GM23338 (cell line): ENCODE measurements at regions not wholly inside any gene's neighbourhood (a gene's known extent, or its start where the extent isn't known, plus 50 kb on each side); places are given as distances from the start of the nearest gene placed in this dataset.

ENCODE experiments used
- ATAC-seq: fragments of 200-7000 bp; cut with Tn5 transposase; 3 replicates; pipeline ENCODE4 v1.9.1; 2020
- DNase-seq: peaks from one replicate; pipeline ENCODE4 v3.0.0-alpha.2; 2015; ENCODE audit warnings: low spot score
- H2AFZ ChIP-seq: fragments of 200-600 bp; sonication (generic); 2 replicates; pipeline ENCODE4 v1.8.0; 2016; ENCODE audit warnings: antibody characterized with exemption, mild to moderate bottlenecking, moderate library complexity
- H3F3A ChIP-seq: fragments of 200-600 bp; sonication (generic); replicated peaks from 2 replicates; pipeline ENCODE4 v1.8.0; 2017; ENCODE audit warnings: antibody characterized with exemption, mixed run types, low read depth
- H3K27ac ChIP-seq: fragments of 200-600 bp; sonication (generic); 2 replicates; pipeline ENCODE4 v1.6.1; 2016; ENCODE audit warnings: low read depth
- H3K27me3 ChIP-seq: fragments of 200-600 bp; sonication (generic); 2 replicates; pipeline ENCODE4 v1.8.0; 2016; ENCODE audit warnings: mild to moderate bottlenecking, mixed run types, moderate library complexity; ENCODE audit not compliant: insufficient read depth
- H3K36me3 ChIP-seq: fragments of 200-600 bp; sonication (generic); 2 replicates; pipeline ENCODE4 v1.8.0; 2016; ENCODE audit warnings: mild to moderate bottlenecking; ENCODE audit not compliant: insufficient read depth
- H3K4me1 ChIP-seq: fragments of 200-600 bp; sonication (generic); 2 replicates; pipeline ENCODE4 v1.8.0; 2016; ENCODE audit warnings: mild to moderate bottlenecking, moderate library complexity; ENCODE audit not compliant: insufficient read depth
- H3K4me2 ChIP-seq: fragments of 200-600 bp; sonication (generic); 2 replicates; pipeline ENCODE4 v1.7.1; 2017; ENCODE audit warnings: mixed run types
- H3K4me3 ChIP-seq: fragments of 200-600 bp; sonication (generic); 2 replicates; pipeline ENCODE4 v1.6.1; 2016; ENCODE audit warnings: mixed run types
- H3K79me2 ChIP-seq: fragments of 200-600 bp; sonication (generic); replicated peaks from 2 replicates; pipeline ENCODE4 v1.8.0; 2017; ENCODE audit warnings: mild to moderate bottlenecking; ENCODE audit not compliant: insufficient read depth
- H3K9me2 ChIP-seq: fragments of 200-600 bp; sonication (generic); 2 replicates; pipeline ENCODE4 v1.8.0; 2017; ENCODE audit not compliant: insufficient read depth
- H4K20me1 ChIP-seq: fragments of 200-600 bp; sonication (generic); replicated peaks from 2 replicates; pipeline ENCODE4 v1.8.0; 2017; ENCODE audit warnings: mild to moderate bottlenecking; ENCODE audit not compliant: insufficient read depth
- H3K27ac Mint-ChIP-seq: 2 replicates; pipeline ENCODE4 v1.8.0; 2020; ENCODE audit warnings: inconsistent platforms, mild to moderate bottlenecking, moderate library complexity, mixed read lengths
- H3K27me3 Mint-ChIP-seq: 3 replicates; pipeline ENCODE4 v1.8.0; 2022; ENCODE audit warnings: low read depth, mild to moderate bottlenecking, moderate library complexity, mixed read lengths, inconsistent platforms; ENCODE audit not compliant: insufficient read depth, poor library complexity
- H3K36me3 Mint-ChIP-seq: 3 replicates; pipeline ENCODE4 v1.8.0; 2021; ENCODE audit warnings: low read depth, mild to moderate bottlenecking, inconsistent platforms, moderate library complexity, mixed read lengths
- H3K4me1 Mint-ChIP-seq: 3 replicates; pipeline ENCODE4 v1.8.0; 2020; ENCODE audit warnings: mild to moderate bottlenecking, inconsistent platforms, mixed read lengths
- H3K4me3 Mint-ChIP-seq: 3 replicates; pipeline ENCODE4 v1.8.0; 2021; ENCODE audit warnings: moderate library complexity, mild to moderate bottlenecking, inconsistent platforms, mixed read lengths
- H3K9me3 Mint-ChIP-seq: 3 replicates; pipeline ENCODE4 v1.8.0; 2020; ENCODE audit warnings: moderate library complexity, mild to moderate bottlenecking, inconsistent platforms, mixed read lengths
- CREB1 ChIP-seq: fragments of 250-450 bp; sonication (Bioruptor Pico); IDR thresholded peaks from 2 replicates; pipeline ENCODE4 v1.5.0; 2020; ENCODE audit warnings: low read depth, mild to moderate bottlenecking, moderate library complexity
- EZH2 ChIP-seq: fragments of 200-600 bp; sonication (generic); IDR thresholded peaks from one replicate; pipeline ENCODE4 v1.8.0; 2017; ENCODE audit warnings: antibody characterized with exemption, mild to moderate bottlenecking, low read depth; ENCODE audit not compliant: unreplicated experiment
- EZH2phosphoT487 ChIP-seq: fragments of 200-600 bp; sonication (generic); IDR thresholded peaks from one replicate; pipeline ENCODE4 v1.8.1; 2018; ENCODE audit warnings: antibody characterized with exemption; ENCODE audit not compliant: unreplicated experiment
- JUNB ChIP-seq: IDR thresholded peaks from one replicate; pipeline ENCODE4 v1.6.1; 2016; ENCODE audit warnings: antibody characterized with exemption; ENCODE audit not compliant: unreplicated experiment
- POLR2AphosphoS5 ChIP-seq: IDR thresholded peaks from 2 replicates; pipeline ENCODE4 v1.6.1; 2016; ENCODE audit warnings: antibody characterized with exemption, low read depth
- STAT1 ChIP-seq: IDR thresholded peaks from one replicate; pipeline ENCODE4 v1.6.1; 2016; ENCODE audit warnings: antibody characterized with exemption; ENCODE audit not compliant: unreplicated experiment
- ZNF114 ChIP-seq: fragments of 250-450 bp; sonication (Bioruptor Pico); IDR thresholded peaks from 2 replicates; pipeline ENCODE4 v1.5.0; 2020; ENCODE audit warnings: mild to moderate bottlenecking, moderate library complexity
- ZNF331 ChIP-seq: fragments of 250-450 bp; sonication (Bioruptor Pico); IDR thresholded peaks from 2 replicates; pipeline ENCODE4 v1.5.0; 2020; ENCODE audit warnings: low read depth, mild to moderate bottlenecking, moderate library complexity
- TF ChIP-seq, protein P1 (sequence below): fragments of 250-450 bp; sonication (Bioruptor Pico); IDR thresholded peaks from 2 replicates; pipeline ENCODE4 v1.5.0; 2020; ENCODE audit warnings: mild to moderate bottlenecking, moderate library complexity
- TF ChIP-seq, protein P2 (sequence below), 2 experiments: fragments of 200-600 bp in 1 of 2; sonication (generic) in 1 of 2; conservative IDR thresholded peaks; 2 replicates each; pipeline versions ENCODE4 v1.5.1 to v1.6.1; 2016 to 2017; ENCODE audit warnings: antibody characterized with exemption in 2 of 2, low read depth in 2 of 2, mild to moderate bottlenecking in 2 of 2, moderate library complexity in 1 of 2
- TF ChIP-seq, protein P3 (sequence below): IDR thresholded peaks from one replicate; pipeline ENCODE4 v1.6.1; 2018; ENCODE audit warnings: antibody characterized with exemption; ENCODE audit not compliant: unreplicated experiment
- TF ChIP-seq, protein P4 (sequence below): IDR thresholded peaks from 2 replicates; pipeline ENCODE4 v1.6.1; 2016; ENCODE audit warnings: antibody characterized with exemption

DNA sequence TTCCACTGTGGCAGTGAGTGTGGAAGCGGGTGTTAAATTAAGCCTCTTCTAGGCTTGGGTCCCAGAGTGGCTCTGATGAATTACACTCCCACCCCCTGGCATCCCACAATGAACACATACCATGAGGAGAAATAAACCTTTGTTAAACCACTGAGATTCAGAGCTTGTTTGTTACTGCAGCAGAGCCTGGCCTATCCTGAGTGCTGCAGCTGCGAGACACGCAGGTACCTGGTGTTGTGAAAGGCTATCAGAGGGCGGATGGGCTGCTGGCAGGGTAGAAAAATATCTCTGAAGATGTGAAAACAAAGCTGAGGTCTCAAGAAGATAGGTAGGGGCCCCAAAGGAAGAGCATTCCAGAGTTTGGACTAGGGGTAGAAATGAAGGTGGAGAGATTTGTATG lies 138.4 kb upstream of the STX18 start:
- Mint-ChIP-seq H3K9me3 (no peaks in the 10 kb centered on the region; the same call in 2 of the 3 replicates), H3K4me3 (no peak overlapping the region), H3K27ac (no peak overlapping the region), H3K27me3 (peaks cover under 1% of the 10 kb centered on the region), H3K4me1 (peaks cover 22% of the 10 kb centered on the region), H3K36me3 (no peaks in the 10 kb centered on the region; the same call in 2 of the 3 replicates)
- Histone ChIP-seq H3K36me3 (no peaks in the 10 kb centered on the region), H3K79me2 (no peaks in the 10 kb centered on the region), H3F3A (no peaks in the 10 kb centered on the region), H3K4me1 (peaks cover 11% of the 10 kb centered on the region), H4K20me1 (no peaks in the 10 kb centered on the region; the same call in 1 of the 2 replicates), H3K4me3 (no peak overlapping the region), H3K27ac (no peak overlapping the region), H3K9me2 (no peaks in the 10 kb centered on the region), H3K27me3 (0 out of 2 replicates have a peak, but pooled peaks cover 5% of the 10 kb centered on the region), H3K4me2 (no peak overlapping the region), H2AFZ (no peak overlapping the region)
- DNase-seq = no peak
- ATAC-seq = no peak
- TF ChIP-seq, protein P1, sequence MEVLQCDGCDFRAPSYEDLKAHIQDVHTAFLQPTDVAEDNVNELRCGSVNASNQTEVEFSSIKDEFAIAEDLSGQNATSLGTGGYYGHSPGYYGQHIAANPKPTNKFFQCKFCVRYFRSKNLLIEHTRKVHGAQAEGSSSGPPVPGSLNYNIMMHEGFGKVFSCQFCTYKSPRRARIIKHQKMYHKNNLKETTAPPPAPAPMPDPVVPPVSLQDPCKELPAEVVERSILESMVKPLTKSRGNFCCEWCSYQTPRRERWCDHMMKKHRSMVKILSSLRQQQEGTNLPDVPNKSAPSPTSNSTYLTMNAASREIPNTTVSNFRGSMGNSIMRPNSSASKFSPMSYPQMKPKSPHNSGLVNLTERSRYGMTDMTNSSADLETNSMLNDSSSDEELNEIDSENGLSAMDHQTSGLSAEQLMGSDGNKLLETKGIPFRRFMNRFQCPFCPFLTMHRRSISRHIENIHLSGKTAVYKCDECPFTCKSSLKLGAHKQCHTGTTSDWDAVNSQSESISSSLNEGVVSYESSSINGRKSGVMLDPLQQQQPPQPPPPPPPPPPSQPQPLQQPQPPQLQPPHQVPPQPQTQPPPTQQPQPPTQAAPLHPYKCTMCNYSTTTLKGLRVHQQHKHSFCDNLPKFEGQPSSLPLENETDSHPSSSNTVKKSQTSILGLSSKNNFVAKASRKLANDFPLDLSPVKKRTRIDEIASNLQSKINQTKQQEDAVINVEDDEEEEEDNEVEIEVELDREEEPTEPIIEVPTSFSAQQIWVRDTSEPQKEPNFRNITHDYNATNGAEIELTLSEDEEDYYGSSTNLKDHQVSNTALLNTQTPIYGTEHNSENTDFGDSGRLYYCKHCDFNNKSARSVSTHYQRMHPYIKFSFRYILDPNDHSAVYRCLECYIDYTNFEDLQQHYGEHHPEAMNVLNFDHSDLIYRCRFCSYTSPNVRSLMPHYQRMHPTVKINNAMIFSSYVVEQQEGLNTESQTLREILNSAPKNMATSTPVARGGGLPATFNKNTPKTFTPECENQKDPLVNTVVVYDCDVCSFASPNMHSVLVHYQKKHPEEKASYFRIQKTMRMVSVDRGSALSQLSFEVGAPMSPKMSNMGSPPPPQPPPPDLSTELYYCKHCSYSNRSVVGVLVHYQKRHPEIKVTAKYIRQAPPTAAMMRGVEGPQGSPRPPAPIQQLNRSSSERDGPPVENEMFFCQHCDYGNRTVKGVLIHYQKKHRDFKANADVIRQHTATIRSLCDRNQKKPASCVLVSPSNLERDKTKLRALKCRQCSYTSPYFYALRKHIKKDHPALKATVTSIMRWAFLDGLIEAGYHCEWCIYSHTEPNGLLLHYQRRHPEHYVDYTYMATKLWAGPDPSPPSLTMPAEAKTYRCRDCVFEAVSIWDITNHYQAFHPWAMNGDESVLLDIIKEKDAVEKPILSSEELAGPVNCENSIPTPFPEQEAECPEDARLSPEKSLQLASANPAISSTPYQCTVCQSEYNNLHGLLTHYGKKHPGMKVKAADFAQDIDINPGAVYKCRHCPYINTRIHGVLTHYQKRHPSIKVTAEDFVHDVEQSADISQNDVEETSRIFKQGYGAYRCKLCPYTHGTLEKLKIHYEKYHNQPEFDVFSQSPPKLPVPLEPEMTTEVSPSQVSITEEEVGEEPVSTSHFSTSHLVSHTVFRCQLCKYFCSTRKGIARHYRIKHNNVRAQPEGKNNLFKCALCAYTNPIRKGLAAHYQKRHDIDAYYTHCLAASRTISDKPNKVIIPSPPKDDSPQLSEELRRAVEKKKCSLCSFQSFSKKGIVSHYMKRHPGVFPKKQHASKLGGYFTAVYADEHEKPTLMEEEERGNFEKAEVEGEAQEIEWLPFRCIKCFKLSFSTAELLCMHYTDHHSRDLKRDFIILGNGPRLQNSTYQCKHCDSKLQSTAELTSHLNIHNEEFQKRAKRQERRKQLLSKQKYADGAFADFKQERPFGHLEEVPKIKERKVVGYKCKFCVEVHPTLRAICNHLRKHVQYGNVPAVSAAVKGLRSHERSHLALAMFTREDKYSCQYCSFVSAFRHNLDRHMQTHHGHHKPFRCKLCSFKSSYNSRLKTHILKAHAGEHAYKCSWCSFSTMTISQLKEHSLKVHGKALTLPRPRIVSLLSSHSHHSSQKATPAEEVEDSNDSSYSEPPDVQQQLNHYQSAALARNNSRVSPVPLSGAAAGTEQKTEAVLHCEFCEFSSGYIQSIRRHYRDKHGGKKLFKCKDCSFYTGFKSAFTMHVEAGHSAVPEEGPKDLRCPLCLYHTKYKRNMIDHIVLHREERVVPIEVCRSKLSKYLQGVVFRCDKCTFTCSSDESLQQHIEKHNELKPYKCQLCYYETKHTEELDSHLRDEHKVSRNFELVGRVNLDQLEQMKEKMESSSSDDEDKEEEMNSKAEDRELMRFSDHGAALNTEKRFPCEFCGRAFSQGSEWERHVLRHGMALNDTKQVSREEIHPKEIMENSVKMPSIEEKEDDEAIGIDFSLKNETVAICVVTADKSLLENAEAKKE (CRISPR knock-in tag) = no peak
- TF ChIP-seq STAT1 = no peak
- no peak for TF ChIP-seq JUNB
- TF ChIP-seq EZH2 = no peak
- TF ChIP-seq, protein P2, sequence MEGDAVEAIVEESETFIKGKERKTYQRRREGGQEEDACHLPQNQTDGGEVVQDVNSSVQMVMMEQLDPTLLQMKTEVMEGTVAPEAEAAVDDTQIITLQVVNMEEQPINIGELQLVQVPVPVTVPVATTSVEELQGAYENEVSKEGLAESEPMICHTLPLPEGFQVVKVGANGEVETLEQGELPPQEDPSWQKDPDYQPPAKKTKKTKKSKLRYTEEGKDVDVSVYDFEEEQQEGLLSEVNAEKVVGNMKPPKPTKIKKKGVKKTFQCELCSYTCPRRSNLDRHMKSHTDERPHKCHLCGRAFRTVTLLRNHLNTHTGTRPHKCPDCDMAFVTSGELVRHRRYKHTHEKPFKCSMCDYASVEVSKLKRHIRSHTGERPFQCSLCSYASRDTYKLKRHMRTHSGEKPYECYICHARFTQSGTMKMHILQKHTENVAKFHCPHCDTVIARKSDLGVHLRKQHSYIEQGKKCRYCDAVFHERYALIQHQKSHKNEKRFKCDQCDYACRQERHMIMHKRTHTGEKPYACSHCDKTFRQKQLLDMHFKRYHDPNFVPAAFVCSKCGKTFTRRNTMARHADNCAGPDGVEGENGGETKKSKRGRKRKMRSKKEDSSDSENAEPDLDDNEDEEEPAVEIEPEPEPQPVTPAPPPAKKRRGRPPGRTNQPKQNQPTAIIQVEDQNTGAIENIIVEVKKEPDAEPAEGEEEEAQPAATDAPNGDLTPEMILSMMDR (conservative IDR thresholded peaks at IDR 0.05; ENCODE audit: low read depth in 2 of 2) = no peak
- TF ChIP-seq CREB1 (CRISPR knock-in tag) = no peak
- TF ChIP-seq EZH2phosphoT487 = no peak
- TF ChIP-seq, protein P3, sequence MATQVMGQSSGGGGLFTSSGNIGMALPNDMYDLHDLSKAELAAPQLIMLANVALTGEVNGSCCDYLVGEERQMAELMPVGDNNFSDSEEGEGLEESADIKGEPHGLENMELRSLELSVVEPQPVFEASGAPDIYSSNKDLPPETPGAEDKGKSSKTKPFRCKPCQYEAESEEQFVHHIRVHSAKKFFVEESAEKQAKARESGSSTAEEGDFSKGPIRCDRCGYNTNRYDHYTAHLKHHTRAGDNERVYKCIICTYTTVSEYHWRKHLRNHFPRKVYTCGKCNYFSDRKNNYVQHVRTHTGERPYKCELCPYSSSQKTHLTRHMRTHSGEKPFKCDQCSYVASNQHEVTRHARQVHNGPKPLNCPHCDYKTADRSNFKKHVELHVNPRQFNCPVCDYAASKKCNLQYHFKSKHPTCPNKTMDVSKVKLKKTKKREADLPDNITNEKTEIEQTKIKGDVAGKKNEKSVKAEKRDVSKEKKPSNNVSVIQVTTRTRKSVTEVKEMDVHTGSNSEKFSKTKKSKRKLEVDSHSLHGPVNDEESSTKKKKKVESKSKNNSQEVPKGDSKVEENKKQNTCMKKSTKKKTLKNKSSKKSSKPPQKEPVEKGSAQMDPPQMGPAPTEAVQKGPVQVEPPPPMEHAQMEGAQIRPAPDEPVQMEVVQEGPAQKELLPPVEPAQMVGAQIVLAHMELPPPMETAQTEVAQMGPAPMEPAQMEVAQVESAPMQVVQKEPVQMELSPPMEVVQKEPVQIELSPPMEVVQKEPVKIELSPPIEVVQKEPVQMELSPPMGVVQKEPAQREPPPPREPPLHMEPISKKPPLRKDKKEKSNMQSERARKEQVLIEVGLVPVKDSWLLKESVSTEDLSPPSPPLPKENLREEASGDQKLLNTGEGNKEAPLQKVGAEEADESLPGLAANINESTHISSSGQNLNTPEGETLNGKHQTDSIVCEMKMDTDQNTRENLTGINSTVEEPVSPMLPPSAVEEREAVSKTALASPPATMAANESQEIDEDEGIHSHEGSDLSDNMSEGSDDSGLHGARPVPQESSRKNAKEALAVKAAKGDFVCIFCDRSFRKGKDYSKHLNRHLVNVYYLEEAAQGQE = no peak
- no peak for TF ChIP-seq ZNF331 (CRISPR knock-in tag)
- TF ChIP-seq, protein P4, sequence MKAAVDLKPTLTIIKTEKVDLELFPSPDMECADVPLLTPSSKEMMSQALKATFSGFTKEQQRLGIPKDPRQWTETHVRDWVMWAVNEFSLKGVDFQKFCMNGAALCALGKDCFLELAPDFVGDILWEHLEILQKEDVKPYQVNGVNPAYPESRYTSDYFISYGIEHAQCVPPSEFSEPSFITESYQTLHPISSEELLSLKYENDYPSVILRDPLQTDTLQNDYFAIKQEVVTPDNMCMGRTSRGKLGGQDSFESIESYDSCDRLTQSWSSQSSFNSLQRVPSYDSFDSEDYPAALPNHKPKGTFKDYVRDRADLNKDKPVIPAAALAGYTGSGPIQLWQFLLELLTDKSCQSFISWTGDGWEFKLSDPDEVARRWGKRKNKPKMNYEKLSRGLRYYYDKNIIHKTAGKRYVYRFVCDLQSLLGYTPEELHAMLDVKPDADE = no peak
- TF ChIP-seq ZNF114 (CRISPR knock-in tag) = no peak
- no peak for TF ChIP-seq POLR2AphosphoS5
